NCI-H2107 treated with DMSO at 0.1 percent for 48 hours (cell line): ENCODE measurements at regions not wholly inside any gene's neighbourhood (a gene's known extent, or its start where the extent isn't known, plus 50 kb on each side); places are given as distances from the start of the nearest gene placed in this dataset.

Source experiments
- DNase-seq: peaks from one replicate; lab custom pipeline; 2025; ENCODE audit not compliant: unreplicated experiment; lab: John Stamatoyannopoulos, UW

- DNase-seq = no peak
Measured at GRCh38 chr9:82570226-82570625, 492.7 kb downstream of the RASEF start.

- DNase-seq = no peak
Measured at GRCh38 chr9:82571540-82571939, 491.4 kb downstream of the RASEF start.

- no peak for DNase-seq
Measured at GRCh38 chr9:82572146-82572545, 490.8 kb downstream of the RASEF start.

DNA sequence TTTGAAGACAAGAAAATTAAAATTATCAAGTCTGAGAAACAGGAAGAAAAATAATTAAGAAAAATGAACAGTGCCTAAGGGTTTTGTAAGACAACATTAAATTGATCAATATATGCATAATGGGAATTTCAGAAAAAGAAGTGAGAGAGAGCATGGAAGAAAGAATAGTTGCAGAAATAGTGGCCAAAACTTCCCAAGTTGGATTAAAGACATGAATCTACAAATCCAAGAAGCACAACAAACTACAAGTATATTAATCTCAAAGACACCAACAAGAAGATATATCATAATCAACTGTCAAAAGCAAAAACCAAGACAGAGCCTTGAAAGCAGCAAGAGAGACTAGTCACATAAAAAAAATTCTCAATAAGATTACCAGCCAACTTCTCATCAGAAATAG is 488.0 kb downstream of the RASEF start:
- no peak for DNase-seq

DNA sequence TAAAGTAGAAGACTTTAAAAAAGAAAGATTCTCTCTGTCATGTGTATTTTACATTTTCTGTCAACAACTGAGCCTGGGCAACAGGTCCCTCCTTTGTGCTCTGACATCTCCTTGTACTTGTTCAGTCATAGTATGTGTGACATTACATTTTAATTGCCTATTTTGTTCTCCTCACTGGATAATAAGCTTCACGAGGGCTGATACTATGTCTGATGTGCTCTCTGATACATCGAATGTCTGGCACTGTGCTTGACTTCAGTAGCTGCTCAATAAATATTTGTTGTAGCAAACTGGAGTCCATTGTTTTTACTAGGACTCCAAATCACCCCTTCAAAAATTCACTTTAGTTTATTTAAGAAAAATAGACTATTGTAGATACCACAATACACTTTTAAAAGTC is 482.0 kb downstream of the RASEF start:
- no peak for DNase-seq

- DNase-seq = no peak
Measured at GRCh38 chr9:82581516-82581915, 481.4 kb downstream of the RASEF start.

- DNase-seq = no peak
Measured at GRCh38 chr9:82581935-82582334, 481.0 kb downstream of the RASEF start.

DNA sequence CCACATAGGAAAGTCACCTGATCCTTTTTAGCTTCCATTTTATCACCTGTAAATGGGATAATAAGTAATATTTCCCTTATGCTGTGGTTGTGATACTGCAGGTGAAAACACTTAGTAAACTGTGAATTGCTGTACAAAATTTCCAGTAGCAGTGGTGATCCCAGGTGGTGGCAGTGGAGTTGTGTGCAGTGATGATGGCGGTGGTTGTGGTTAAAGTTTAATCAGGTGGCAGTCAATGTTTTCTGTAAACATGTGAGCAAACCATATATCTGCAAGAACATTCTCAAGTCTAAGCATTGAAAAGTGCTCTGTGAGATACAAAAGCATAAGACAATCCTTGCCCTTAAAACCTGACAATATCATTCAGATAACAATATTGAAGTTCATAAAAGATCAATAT is 480.2 kb downstream of the RASEF start:
- no peak for DNase-seq

GRCh38 chr9:82583524-82583923 is 479.4 kb downstream of the RASEF start:
- DNase-seq = no peak

DNA sequence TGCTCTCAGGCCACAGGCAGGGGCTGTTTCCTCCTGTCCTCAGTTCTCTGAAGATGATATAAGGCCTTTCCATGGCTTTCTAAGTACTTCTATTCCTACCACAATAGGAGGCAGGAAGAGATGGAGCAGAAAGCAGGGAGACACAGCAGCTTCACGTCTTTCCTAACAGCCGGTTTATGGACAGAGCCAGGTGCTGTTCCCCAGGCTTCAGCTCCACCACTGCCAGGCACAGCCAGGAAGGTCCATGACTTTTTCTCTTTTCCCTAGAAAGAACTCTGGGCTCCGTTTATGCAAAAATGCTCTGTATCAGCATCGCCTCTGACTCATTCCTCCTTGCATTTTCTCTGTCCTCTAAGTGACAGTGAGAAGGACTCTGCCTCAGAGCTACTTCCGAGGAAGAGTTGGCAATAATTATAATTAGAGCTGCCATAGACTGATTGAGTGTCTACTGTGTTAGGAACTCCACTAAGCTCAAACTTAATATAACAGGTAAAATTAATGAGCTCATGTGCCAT is 478.5 kb downstream of the RASEF start:
- no peak for DNase-seq

- DNase-seq = no peak
Measured at GRCh38 chr9:82586918-82587356, 476.0 kb downstream of the RASEF start.

DNA sequence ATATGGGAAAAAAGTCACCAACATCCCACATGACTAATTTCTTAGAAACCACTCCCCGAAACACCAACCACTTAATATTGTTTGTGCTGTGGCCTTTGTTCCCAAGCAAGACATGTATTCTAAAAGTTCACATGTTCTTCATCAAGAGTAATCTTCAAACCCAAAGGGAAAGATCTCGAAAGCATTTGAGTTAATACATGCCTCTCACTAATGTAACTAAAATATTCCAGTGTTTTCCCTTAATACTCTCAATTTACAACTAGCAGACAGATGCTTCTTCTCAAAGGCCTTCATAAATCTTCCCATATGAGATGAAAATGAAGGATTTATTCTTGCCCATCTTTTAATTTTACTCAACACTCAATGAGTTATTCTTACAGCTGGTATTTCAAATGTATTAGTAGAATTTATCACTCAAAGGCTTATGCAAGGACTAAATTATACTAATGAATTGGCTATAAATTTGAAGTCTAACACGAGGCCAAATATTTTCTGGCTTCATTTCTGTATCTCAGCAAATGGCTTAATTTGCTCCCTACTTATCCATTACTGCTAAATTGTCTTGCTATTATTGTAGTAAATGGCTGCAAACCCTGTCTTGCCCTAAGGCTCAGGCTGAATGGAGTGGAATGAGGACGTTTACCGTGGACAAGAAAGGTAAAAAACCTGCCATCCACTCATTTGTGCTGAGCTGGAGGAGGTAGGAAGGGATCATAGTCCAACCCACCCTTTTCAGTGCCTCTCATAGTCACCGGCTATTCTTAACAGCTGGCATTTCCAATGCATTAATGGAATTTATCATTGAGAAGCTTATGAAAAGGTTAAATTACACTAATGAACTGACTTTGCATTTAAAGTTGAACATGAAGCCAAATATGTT is 474.4 kb downstream of the RASEF start:
- DNase-seq = no peak

- no peak for DNase-seq
Measured at GRCh38 chr9:82590845-82591244, 472.1 kb downstream of the RASEF start.

GRCh38 chr9:82593501-82593900 is 469.4 kb downstream of the RASEF start:
- no peak for DNase-seq

- no peak for DNase-seq
Measured at GRCh38 chr9:82597241-82598203, 465.4 kb downstream of the RASEF start.

GRCh38 chr9:82598241-82599039 is 464.5 kb downstream of the RASEF start:
- DNase-seq = no peak

DNA sequence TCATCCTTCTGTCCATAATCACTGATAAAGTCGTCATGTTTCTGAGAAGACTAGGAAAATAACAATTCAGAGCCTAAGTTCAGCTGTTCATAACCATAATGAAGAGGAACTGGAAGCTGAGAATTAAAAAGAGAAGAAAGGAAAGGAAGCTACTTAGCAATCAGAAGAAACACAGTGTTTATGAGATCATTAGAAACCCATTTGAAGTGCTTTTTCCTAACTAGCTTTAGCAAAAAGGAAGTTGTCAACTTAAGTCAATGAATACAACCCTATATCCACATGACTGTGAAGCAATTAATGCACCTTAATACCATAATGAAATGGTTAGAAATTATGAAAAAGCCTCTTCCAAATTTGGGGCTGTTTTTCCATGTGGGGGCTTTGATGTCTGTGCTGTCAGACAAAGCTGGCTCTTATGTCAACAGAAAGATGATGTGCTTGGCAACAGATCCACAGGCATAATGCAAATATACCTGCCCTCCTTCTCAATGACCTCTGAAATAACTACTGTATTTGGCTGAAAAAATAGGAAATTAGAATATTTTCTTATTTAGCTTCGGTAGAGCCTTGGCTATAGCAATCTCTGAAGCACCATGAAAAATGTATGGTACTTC is 463.5 kb downstream of the RASEF start:
- no peak for DNase-seq

DNA sequence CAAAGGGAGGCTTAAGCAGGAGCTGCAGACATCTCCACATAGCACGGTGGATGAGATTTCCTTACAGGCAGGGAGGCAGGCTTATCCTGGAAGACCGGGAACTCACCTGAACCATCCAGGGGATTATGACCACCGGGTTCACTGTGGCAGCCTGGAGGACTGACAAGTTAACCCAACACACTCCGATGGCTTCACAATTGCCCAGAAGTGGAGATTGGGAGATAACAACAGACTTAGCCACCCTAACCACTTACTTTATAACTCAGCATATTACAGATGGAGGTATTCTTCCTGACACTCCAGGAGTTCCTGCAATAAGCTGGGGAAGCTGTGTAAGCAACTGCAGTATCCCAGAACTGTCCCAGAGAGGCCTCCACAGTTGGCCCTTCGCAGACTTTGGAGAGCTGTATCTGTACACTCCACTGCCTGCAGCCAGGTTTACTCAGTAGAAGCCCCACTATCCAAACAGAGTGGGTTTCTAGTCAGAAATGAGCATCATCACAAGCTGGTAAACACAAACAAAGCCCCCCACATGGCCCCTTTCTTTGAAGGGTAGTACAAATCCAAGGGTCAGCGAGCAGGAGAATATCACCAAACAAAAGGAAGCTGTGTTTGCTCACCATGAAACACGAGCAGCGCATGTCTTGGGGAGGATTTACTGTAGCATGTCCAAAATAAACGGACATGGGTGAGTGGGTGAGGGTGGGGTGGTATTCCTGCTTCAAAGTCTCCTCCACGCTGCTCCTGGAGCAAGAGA is 462.2 kb downstream of the RASEF start:
- DNase-seq = no peak

DNA sequence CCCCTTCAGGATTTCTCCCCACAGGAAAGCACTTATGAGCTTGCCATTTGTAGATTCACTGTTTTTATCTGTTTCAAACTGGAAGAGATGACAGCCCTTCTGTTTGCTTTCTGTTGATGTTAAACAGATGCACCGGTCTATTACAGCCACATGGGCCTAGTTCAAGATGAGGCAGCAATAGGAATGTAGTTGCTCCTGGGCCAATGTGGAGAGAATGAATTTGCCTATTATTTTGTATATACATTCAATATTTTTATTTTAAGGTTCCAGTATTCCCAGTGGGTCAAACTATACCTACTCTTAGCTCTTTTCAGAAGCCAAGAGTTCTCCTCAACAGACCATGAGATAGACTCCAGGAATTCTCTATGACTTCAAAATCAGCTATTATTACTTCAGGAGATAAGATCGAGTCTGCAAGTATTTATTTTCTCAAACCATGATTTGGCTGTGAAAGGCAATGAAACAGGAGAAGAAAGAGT is 461.6 kb downstream of the RASEF start:
- DNase-seq = no peak
